Vagina (tissue), 2 donors: ENCODE measurements at regions not wholly inside any gene's neighbourhood (a gene's known extent, or its start where the extent isn't known, plus 50 kb on each side); places are given as distances from the start of the nearest gene placed in this dataset.

Experiments
- DNase-seq, 2 donors: peaks; one replicate each; pipeline ENCODE4 v3.0.0-alpha.2; 2017; ENCODE audit errors: extremely low spot score in 2 of 2
- H3K27ac ChIP-seq: fragments of 200-600 bp; sonication (generic); one replicate; pipeline ENCODE4 v1.5.1; 2019
- H3K27me3 ChIP-seq: fragments of 200-600 bp; sonication (generic); one replicate; pipeline ENCODE4 v1.5.1; 2019
- H3K36me3 ChIP-seq, 2 donors: fragments of 200-600 bp; sonication (generic); one replicate each; pipeline ENCODE4 v1.5.1; 2017 to 2019
- H3K4me1 ChIP-seq: fragments of 200-600 bp; sonication (generic); one replicate; pipeline ENCODE4 v1.5.1; 2019
- H3K4me3 ChIP-seq, 2 donors: fragments of 200-600 bp; sonication (generic); 1 replicate in 1 of 2; 2 replicates in 1 of 2; pipeline ENCODE4 v1.5.1; 2016 to 2019
- H3K9me3 ChIP-seq: fragments of 200-600 bp; sonication (generic); one replicate; pipeline ENCODE4 v1.5.1; 2019
- POLR2A ChIP-seq, 2 donors: fragments of 450-650 bp; IDR thresholded peaks; one replicate each; pipeline ENCODE4 v1.6.1; 2017; ENCODE audit warnings: antibody characterized with exemption in 2 of 2, mild to moderate bottlenecking in 2 of 2, moderate library complexity in 2 of 2
- POLR2AphosphoS5 ChIP-seq, 2 donors: sonication (generic); formaldehyde crosslinking; IDR thresholded peaks; one replicate each; pipeline ENCODE4 v1.9.0; 2017; ENCODE audit warnings: antibody characterized with exemption in 2 of 2, mild to moderate bottlenecking in 2 of 2, low read depth in 1 of 2; ENCODE audit not compliant: insufficient read depth in 1 of 2
- intact Hi-C: fragments of 100-400 bp; cut with DNase I; formaldehyde crosslinking; loops from one replicate; pipeline ENCODE4 v1.15.1; 2023
- TF ChIP-seq, protein P1 (sequence below), 3 experiments: fragments of 450-650 bp in 2 of 3; fragments of 200-600 bp in 1 of 3; sonication (generic) in 1 of 3; IDR thresholded peaks; one replicate each; pipeline ENCODE4 v1.5.1; 2017 to 2019; ENCODE audit warnings: antibody characterized with exemption in 3 of 3, mild to moderate bottlenecking in 2 of 3, moderate library complexity in 2 of 3

GRCh38 chr3:168249205-168249549 lies 153.5 kb upstream of the GOLIM4 start:
- Histone ChIP-seq H3K27ac (no peak overlapping the region), H3K4me3 (peak overlapping the region; percentile 49 to 66), H3K36me3 (no peaks in the 10 kb centered on the region), H3K9me3 (no peaks in the 10 kb centered on the region), H3K27me3 (no peaks in the 10 kb centered on the region), H3K4me1 (peaks cover 25% of the 10 kb centered on the region)
- no peak for DNase-seq
- TF ChIP-seq, protein P1, sequence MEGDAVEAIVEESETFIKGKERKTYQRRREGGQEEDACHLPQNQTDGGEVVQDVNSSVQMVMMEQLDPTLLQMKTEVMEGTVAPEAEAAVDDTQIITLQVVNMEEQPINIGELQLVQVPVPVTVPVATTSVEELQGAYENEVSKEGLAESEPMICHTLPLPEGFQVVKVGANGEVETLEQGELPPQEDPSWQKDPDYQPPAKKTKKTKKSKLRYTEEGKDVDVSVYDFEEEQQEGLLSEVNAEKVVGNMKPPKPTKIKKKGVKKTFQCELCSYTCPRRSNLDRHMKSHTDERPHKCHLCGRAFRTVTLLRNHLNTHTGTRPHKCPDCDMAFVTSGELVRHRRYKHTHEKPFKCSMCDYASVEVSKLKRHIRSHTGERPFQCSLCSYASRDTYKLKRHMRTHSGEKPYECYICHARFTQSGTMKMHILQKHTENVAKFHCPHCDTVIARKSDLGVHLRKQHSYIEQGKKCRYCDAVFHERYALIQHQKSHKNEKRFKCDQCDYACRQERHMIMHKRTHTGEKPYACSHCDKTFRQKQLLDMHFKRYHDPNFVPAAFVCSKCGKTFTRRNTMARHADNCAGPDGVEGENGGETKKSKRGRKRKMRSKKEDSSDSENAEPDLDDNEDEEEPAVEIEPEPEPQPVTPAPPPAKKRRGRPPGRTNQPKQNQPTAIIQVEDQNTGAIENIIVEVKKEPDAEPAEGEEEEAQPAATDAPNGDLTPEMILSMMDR (IDR thresholded peaks at IDR 0.05): no peak
- no peak for TF ChIP-seq POLR2AphosphoS5 (IDR thresholded peaks at IDR 0.05; ENCODE audit: insufficient read depth in 1 of 2, low read depth in 1 of 2)
- intact Hi-C loops: no loop called here

DNA sequence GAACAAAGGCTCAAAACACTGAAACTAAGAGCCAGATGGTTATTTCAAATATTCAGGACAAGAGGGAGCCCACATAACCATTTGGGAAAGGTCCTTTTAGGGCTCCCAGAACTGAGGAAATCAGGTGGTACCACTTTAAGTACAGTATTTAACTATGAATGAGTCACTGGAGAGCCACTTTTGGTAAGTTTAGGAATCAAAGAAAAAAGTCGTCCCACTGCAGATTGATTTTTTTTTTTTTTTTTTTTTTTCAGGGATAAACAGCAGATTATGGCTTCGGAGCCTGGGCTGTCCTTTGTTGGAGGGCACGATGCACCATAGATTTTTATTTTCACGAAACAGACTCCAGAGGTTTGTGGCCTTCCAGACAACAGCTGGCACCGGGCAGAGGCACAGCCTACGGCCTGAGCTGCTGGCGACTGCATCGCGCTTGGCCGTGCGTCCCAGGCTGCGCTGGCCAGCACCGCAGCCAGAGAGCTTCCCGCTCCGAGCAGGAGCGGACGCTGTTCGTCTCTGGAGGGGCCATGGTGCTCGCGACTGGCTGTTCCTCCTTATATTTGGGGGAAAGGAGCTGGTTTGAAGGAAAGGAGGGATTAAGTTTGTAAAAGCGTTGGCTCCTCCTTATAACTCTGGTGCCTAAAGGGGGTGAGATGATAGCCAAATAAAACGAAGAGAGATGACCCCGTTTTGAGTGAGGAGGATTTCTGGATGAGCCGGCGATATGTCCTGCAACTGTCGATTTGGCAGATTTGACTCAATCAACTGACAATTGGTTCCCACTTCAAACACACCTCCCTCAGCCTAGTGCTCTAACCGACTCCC lies 152.9 kb upstream of the GOLIM4 start:
- TF ChIP-seq POLR2A (IDR thresholded peaks at IDR 0.05) (no peak), POLR2AphosphoS5 (IDR thresholded peaks at IDR 0.05; ENCODE audit: insufficient read depth in 1 of 2, low read depth in 1 of 2) (no peak)
- TF ChIP-seq, protein P1 (IDR thresholded peaks at IDR 0.05): no peak
- H3K4me3 ChIP-seq: peak overlapping the region; percentile 49 to 66
- no peak overlapping the region for H3K27ac ChIP-seq
- no peaks in the 10 kb centered on the region for H3K9me3 ChIP-seq
- H3K4me1 ChIP-seq: peaks cover 25% of the 10 kb centered on the region
- no peaks in the 10 kb centered on the region for H3K27me3 ChIP-seq
- intact Hi-C loops: no loop called here
- no peaks in the 10 kb centered on the region for H3K36me3 ChIP-seq
- DNase-seq: no peak

GRCh38 chr3:168241156-168241555 lies 145.4 kb upstream of the GOLIM4 start:
- Histone ChIP-seq H3K27ac (no peak overlapping the region), H3K27me3 (no peaks in the 10 kb centered on the region), H3K4me1 (no peaks in the 10 kb centered on the region), H3K9me3 (no peaks in the 10 kb centered on the region), H3K4me3 (no peak overlapping the region), H3K36me3 (no peaks in the 10 kb centered on the region)
- intact Hi-C loops: no loop called here
- no peak for DNase-seq
- TF ChIP-seq POLR2A (IDR thresholded peaks at IDR 0.05): no peak
- no peak for TF ChIP-seq POLR2AphosphoS5 (IDR thresholded peaks at IDR 0.05; ENCODE audit: insufficient read depth in 1 of 2, low read depth in 1 of 2)
- TF ChIP-seq, protein P1 (IDR thresholded peaks at IDR 0.05): no peak

DNA sequence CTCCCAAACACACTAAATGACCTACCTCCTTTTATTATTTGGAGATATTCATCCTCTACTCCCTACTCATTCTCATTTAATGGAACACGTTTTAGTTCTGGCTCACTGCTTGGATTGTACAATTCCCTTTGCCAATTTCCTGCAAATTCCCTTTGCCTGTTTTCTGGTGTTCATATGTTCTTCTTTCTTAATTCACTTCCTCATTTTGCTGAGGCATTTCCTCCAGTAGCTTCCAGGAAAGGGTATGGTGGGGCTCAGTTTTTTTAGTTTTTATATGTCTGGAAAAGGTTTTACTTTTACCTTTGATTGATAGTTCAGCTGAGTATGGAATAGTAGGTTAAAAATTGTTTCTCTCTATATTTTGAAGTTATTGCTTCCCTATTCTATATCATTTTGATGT lies 143.6 kb upstream of the GOLIM4 start:
- intact Hi-C loops: no loop called here
- H3K4me1 ChIP-seq: no peaks in the 10 kb centered on the region
- DNase-seq: no peak

GRCh38 chr3:168233001-168233400 lies 137.3 kb upstream of the GOLIM4 start:
- TF ChIP-seq, protein P1 (IDR thresholded peaks at IDR 0.05): no peak
- TF ChIP-seq POLR2A (IDR thresholded peaks at IDR 0.05) (no peak), POLR2AphosphoS5 (IDR thresholded peaks at IDR 0.05; ENCODE audit: insufficient read depth in 1 of 2, low read depth in 1 of 2) (no peak)
- no peak for DNase-seq
- H3K9me3 ChIP-seq: no peaks in the 10 kb centered on the region
- no peak overlapping the region for H3K4me3 ChIP-seq
- no peaks in the 10 kb centered on the region for H3K27me3 ChIP-seq
- intact Hi-C loops: no loop called here
- no peak overlapping the region for H3K27ac ChIP-seq
- no peaks in the 10 kb centered on the region for H3K4me1 ChIP-seq
- H3K36me3 ChIP-seq: no peaks in the 10 kb centered on the region

More for the DNA sequence above, 143.6 kb upstream of the GOLIM4 start:
- H3K27me3 ChIP-seq: no peaks in the 10 kb centered on the region
- no peak overlapping the region for H3K4me3 ChIP-seq
- H3K9me3 ChIP-seq: no peaks in the 10 kb centered on the region
- no peak overlapping the region for H3K27ac ChIP-seq
- H3K36me3 ChIP-seq: no peaks in the 10 kb centered on the region
- TF ChIP-seq POLR2AphosphoS5 (IDR thresholded peaks at IDR 0.05; ENCODE audit: insufficient read depth in 1 of 2, low read depth in 1 of 2) (no peak), POLR2A (IDR thresholded peaks at IDR 0.05) (no peak)
- TF ChIP-seq, protein P1 (IDR thresholded peaks at IDR 0.05): no peak
